Jurkat, Clone E6-1 (cell line): ENCODE measurements at regions not wholly inside any gene's neighbourhood (a gene's known extent, or its start where the extent isn't known, plus 50 kb on each side); places are given as distances from the start of the nearest gene placed in this dataset.
"Not testable (repeated sequence)": the region's sequence is repeated elsewhere in the genome, so short reads cannot be mapped to it uniquely, and the experiment has no call there.

Source experiments
- DNase-seq: peaks from one replicate; pipeline ENCODE4 v3.0.0-alpha.2; 2011; ENCODE audit warnings: low read depth, low spot score
- H3K4me3 ChIP-seq: 2 replicates; pipeline ENCODE4 v1.5.1; 2011; ENCODE audit warnings: mild to moderate bottlenecking, low read length, control low read depth, moderate library complexity

DNA sequence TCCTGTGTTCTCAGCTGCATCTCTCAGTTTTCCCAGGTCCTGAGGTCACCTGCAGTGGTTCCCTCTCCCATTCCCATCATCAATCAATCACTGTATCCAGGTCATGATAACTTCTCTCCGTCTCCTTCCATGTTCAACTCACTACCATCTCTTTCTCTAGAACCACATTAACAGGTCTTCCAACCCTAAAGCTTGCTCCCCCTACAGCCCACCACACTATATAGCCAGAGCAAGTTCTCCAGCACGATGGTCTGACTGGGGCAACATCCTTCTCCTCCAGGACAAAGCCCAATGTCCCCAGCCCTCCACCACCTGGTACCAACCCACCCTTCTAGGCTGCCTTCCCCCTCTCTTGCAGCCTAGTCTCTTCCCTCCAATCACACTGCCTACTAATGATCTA is 241.6 kb downstream of the CDK5RAP2 start:
- no peak for DNase-seq
- H3K4me3 ChIP-seq, result no peak overlapping the region

DNA sequence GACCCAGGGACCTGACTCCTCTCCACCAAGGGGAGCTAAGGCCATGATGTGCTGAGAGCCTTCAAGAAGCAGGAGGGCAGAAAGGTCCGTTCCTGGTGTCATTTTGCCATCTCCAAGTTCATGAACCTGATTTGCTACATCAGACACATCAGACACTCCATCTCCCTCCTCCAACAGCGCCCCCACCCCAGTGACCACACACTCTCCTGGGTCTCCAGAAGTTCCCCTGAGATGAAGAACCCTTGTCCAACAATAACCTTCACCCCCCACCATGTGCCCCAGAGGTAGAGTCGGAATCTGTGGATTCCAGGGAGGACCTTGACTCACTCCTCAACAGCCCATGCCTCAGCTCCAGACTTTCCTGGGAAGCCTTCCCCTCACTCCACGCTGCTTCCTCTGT is 242.8 kb downstream of the CDK5RAP2 start:
- no peak for DNase-seq
- no peak overlapping the region for H3K4me3 ChIP-seq

DNA sequence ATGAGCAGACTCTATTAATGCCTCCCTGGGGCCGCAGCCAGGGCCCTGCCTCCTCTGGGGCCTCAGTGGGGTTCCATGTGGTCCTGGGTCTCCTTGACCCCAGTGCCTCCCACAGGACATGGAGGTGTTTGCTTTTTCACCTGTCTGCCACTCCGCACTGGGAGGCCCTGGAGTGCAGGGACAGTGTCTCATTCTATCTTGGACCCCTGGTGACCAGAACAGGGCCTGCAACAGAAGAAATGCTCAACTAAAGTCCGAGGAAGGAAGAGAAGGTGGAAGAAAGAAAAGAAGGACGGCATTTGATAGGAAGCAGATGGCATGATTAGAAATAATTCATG is 243.2 kb downstream of the CDK5RAP2 start:
- H3K4me3 ChIP-seq, result no peak overlapping the region
- no peak for DNase-seq

DNA sequence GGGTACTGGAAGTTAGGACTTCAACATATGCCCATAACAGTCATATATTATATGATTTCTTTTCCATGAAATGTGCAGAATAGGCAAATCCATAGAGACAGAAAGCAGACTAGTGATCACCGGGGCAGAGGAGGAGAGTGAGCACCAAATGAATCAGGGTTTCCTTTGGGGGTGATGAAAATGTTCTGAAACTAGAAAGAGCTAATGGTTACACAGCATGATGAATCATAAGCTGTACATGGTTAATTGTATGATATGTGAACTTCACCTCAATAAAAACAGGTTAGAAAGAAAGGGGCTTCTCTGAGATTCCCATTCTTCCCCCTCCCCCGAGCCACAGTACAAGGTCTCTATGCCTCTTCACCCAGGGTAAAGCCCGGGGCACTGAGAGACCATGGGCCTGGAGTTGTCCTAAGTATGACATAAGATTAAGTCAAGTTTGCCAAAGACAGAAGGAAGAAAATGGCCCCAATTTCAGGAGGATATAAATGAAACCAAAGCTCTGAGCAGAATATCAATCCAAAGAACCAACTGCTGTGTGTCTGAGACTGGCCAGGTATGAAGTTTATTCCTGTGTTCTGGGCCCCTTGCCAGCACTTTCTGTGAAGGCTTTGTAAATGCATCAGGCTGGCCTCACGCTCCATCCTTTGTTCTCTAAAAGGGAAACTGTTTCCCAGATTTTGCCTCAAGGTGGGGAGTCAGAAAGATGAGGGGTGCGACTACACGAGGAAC is 243.8 kb downstream of the CDK5RAP2 start:
- no peak overlapping the region for H3K4me3 ChIP-seq
- no peak for DNase-seq

DNA sequence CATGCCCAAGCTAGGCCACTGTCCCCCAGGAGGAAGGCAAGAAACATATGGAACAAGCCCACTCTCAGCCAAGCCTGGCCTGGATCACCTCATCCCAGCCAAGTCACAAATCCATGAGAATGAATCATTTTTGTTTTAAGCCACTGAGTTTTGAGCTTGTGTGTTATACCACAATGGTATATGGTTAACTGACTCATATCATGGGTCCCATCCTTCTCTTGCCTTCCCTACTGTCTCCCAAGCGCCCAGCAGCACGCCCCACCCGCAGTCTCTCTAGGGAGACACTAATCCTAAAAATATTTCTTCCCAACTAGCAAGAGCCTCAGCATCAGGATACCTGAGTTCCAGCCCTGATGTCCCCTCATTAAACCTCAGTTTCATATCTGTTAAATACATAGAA is 248.1 kb downstream of the CDK5RAP2 start:
- H3K4me3 ChIP-seq, result no peak overlapping the region

DNA sequence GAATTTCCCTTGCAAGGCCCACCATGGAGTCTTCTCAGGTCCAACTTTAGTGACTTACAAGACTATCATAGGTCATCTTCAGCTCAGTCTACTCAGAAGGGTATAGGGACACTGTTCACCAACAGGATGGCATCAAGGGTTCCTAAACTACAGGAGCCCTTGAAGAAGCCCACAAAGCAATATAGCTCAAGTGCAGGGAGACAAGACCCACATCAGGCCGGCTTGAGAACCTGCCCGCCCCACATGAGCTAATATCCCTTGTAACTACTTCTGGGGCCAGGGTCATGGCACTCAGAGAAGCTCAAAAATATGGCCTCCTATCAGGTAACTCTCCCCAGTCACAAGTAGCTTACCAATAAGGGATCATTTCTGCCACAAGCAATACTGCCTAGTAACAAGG is 249.9 kb downstream of the CDK5RAP2 start:
- H3K4me3 ChIP-seq, result no peak overlapping the region
- no peak for DNase-seq

More for the DNA sequence above, 248.1 kb downstream of the CDK5RAP2 start:
- no peak for DNase-seq

DNA sequence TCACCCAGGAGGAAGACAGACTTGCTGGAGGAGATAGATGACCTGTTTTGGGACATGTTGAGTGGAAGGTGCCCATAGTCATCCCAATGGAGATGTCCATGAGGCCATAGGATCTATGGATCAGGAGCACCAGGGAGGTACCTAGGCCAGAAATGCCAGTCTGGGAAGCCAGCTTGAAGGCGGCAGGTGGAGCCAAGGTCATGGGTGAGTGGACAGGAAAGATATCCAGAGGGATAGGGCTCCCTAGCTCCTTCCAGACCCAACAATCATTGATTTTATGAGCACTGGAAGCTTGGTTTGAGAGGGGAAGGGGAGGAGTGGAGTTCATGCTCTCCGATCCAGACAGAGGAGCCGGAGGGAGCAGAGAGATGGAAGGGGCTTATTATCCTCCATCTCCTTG is 252.6 kb downstream of the CDK5RAP2 start:
- no peak for DNase-seq
- H3K4me3 ChIP-seq, result no peak overlapping the region

DNA sequence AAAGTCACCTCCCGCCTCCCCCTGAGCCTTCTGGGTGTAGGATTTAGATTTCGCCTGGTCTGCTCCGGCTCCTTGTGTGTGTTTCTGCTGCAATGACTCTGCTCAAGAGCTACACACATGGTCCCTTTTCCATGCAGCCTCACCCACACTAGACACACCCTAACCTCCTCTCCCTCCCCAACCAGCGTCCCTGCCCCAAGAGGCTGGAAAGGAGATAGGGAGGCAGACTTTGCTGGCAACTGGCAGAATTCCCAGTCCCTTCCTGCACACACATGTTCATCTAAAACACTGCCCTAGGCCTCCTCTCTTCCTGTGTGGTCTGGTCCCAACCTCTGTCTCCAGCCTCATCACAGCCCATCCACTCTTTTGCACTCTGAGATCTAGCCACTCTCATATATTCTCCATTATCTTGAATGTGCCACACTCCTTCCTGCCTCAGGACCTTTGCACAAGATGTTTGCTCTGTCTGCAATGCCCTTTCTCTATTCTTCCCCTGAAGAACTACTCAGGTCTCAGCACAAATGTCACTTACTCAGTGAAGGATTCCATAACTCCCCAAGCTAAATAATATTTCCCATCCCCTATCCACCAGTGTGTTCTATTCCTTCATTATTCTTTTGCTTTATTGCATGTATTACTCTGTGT is 253.8 kb downstream of the CDK5RAP2 start:
- no peak overlapping the region for H3K4me3 ChIP-seq
- no peak for DNase-seq

DNA sequence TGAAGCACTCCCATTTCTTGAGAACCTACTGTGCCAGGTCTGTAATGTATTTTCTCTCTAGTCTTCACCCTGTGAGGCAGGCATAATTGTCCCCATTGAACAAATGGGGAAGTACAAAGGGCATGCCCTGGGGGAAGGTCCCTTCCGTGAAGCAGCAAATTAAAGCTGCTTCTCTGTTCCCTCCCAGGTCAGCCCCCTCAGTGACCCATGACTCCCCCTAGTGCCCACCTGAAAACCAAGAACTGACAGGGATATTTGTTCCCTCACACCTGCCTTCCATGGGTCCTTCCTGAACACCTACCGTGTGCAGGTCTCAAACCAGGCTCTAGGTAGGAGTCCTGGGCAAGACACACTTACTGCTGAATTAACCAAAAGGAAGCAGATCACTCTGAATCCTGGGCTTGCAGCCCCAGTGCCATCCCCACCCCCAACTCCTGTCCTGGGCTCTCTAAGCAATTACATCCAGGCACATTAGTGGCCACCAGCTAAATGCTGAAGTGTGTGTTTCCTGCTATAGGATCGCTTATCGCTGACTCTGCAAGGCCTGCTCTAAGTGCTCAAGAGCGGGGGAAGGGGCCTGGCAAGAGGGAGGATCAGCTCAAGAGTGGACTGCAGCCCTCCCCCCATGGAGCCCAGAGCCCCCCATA is 254.8 kb downstream of the CDK5RAP2 start:
- H3K4me3 ChIP-seq, result no peak overlapping the region
- DNase-seq, result no peak

DNA sequence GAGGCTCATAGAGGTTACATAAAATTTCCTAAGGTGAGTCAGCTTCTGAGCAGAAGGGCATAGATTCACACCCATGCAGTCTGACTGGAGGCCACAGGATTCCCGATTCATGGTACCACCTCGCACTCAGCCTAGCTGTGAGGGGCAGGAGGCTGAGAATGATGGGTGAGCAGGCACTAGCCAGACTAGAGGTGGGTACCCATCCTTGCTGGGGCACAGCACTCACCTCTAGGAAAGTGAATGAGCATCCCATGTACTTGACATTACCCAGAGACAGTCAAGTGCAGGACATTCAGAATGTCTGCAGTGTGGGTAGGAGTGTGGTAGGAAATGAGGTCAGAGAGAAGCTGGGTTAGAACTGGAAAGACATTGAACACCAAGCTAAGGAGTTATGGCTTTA is 255.5 kb downstream of the CDK5RAP2 start:
- no peak overlapping the region for H3K4me3 ChIP-seq
- no peak for DNase-seq

DNA sequence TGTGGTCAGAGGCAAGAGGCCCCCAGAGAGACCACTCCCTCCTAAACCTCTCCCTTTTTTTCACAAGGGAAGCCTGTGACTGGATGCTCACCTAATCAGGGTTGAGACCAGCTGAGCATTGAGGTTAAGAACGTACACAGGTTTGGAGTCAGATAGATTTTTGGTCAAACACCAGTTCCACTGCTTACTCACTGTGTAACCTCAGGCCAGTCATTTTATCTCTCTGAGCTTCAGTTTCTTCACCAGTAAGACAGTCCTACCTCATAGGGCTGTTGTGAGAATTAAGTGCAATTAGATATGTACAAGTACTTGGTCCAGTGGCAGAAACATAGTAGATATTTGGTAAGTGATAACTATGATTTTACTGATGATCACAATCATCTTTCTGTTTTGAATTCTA is 256.8 kb downstream of the CDK5RAP2 start:
- no peak for DNase-seq
- no peak overlapping the region for H3K4me3 ChIP-seq

DNA sequence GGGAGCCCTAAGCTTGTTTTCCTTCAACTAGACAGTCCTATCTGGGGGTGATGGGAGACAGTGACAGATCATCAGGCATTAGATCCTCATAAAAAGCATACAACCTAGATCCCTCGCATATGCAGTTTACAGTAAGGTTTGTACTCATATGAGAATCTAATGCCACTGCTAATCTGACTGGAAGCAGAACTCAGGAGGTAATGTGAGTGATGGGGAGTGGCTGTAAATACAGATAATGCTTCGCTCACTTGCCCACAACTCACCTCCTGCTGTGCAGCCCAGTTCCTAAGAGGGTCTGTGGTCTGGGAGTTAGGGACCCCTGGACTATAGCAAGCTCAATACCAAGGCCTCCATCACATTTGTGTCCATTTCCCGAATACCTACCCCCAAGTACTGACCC is 260.5 kb downstream of the CDK5RAP2 start:
- H3K4me3 ChIP-seq, result no peak overlapping the region
- DNase-seq, result no peak

DNA sequence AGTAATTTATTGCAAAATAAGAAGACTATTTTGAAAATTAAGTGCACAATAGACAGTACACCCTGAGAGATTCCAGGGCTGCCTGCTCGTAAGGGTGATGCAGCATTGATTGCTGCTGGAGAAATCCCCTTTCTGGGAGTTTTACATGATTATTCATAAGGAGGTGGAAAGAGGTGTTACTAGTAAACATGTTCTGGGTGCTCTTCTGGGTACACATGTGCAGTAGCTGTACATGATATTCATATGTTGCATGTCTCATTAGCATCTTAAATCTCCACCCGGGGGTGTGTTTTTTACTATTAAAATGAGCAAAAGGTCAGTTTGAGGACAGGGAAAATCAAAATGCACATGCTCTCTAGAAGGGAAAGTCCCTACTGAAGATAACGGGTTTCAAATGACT is 264.8 kb downstream of the CDK5RAP2 start:
- DNase-seq, result no peak
- H3K4me3 ChIP-seq, result no peak overlapping the region

DNA sequence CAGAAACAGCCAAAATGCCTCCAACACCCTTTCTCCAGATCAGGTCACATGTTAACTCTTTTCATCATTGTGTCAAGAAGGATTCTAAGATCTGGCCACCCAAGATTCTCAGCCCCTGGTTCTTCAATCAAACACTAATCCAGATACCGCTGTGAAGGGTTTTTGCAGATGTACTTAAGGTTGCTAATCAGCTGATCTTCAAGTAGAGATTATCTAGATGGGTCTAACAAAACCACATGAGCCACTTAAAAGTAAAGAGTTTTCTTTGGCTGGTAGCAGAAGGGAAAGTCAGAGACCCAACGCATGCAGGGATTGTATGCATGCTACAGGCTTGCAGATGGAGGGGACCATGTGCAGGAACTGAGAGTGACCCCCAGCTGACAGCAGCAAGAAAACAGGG is 267.9 kb downstream of the CDK5RAP2 start:
- no peak overlapping the region for H3K4me3 ChIP-seq
- DNase-seq, result peak; percentile 67

DNA sequence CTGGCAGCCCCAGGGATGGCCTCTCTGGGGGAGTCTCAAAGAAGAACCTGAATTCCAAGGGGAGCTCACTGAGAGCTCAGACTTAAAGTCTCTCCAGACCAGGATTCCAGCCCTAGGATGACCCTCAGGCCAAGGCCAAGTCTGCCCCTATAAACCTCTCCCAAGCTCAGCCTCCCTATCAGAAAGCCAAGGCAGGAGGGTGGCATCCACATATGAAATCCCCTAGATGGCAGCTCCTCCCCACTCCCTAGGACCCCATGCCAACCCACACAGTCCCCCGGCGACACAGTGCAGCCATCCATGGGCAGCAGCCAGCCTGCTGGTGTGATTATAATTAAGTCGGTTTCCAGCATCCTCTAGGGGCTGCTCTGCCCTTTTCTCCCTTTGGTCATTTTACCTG is 269.9 kb downstream of the CDK5RAP2 start:
- DNase-seq, result no peak
- no peak overlapping the region for H3K4me3 ChIP-seq

DNA sequence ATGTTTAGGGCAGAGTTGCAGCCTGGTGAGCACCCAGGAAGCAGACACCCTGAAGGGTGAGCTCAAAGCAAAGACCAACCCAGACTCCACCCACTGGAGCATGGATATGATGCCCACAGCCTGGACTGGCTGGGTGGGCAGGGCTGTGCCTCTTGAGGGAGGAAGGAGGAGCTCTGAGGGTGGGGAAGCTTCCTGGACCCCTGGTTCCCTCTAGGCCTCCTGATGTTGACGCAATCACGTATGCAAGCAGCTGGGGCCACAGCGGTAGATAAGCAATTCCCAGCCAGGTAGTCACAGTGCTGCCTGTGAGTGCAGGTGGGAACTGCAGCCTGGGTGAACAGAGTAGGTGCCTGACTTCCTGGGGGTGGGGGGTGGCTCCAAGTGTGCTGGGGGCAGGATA is 271.5 kb downstream of the CDK5RAP2 start:
- H3K4me3 ChIP-seq, result no peak overlapping the region
- DNase-seq, result no peak

DNA sequence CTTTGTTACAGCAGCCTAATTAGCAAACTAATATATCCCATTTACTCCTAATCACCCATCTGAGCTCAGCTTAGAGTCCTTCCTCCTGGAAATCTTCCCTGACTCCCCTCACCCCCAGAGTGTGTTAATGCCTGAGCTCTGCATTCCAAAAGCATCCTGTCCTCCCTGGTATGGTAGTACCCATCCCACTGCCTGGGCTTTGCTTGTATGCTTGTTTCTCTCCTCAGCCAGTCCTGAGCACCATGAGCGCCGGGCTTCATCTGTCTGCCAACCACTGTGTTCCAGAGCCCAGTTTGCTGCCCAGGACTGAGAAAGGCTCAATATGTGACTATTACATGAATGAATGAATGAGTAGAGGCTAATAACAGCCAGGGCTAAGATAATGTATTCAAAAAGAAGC is 272.4 kb downstream of the CDK5RAP2 start:
- DNase-seq, result no peak
- no peak overlapping the region for H3K4me3 ChIP-seq

DNA sequence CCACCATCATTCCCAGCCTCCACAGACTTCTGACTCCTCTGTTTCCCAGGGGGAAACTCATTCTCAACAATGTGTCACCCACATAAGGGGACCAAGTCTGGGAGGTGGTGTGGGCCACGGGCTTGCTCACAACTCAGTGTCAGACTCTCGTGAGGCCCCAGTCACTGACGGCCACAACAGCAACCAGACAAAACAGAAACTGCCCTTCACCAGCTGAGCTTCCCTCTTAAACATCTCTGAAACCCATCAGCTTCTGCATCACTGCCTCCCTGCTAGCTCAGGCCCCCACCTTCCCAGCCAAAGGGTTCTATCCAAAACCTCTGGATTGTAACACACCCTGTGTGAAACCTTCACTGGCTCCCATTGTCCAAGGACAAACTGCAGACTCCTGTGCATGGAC is 273.4 kb downstream of the CDK5RAP2 start:
- H3K4me3 ChIP-seq, result no peak overlapping the region
- no peak for DNase-seq

DNA sequence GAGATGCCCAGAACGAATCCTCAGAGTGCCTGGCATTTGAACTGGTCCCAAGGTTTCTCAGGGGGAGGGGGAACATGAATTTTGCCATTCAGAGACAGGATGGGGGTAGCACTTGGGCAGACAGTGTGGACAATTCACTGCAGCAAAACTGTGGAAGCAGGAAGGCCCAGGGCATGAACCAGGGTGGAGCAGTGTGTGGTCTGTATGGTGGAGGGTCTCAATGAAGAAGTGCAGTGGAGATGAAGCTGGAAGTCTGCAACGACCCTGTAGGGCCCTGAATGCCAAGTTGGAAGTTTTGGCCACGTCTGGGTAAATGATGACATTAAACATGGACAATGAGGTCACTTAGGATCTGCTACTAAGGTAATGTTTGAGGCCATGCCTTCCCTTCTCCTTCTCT is 273.9 kb downstream of the CDK5RAP2 start:
- DNase-seq, result no peak

DNA sequence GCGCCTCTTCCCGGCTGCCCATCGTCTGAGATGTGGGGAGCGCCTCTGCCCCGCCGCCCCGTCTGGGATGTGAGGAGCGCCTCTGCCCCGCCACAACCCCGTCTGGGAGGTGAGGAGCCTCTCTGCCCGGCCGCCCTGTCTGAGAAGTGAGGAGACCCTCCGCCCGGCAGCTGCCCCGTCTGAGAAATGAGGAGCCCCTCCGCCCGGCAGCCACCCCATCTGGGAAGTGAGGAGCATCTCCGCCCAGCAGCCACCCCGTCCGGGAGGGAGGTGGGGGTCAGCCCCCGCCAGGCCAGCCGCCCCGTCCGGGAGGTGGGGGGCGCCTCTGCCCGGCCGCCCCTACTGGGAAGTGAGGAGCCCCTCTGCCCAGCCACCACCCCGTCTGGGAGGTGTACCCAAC is 275.1 kb downstream of the CDK5RAP2 start:
- not testable (repeated sequence) for DNase-seq

More for the DNA sequence above, 273.9 kb downstream of the CDK5RAP2 start:
- no peak overlapping the region for H3K4me3 ChIP-seq

DNA sequence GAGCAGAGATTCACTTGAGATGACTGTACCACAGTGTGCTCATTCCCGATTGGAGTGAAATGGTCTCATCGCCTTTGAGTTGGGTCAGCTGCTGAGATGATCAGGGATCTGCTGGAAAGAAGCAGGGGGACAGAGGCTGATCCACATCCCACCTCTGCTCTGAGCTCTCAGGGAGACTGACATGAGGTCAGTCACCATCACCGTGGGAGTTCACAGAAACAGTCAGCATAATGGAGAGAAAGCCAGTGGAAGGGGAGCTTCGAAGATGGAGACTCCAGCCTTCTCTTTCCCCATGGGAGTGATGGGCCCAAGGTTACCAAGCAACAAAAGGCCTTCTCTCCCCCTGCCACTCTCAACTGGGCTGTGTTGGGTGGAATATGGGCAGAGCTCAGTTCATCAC is 276.4 kb downstream of the CDK5RAP2 start:
- no peak overlapping the region for H3K4me3 ChIP-seq

More for the DNA sequence above, 275.1 kb downstream of the CDK5RAP2 start:
- not testable (repeated sequence) for H3K4me3 ChIP-seq

More for the DNA sequence above, 276.4 kb downstream of the CDK5RAP2 start:
- no peak for DNase-seq
